IMR-90 (cell line): ENCODE measurements at regions not wholly inside any gene's neighbourhood (a gene's known extent, or its start where the extent isn't known, plus 50 kb on each side); places are given as distances from the start of the nearest gene placed in this dataset.

Experiments used
- ATAC-seq: fragments of 200-7000 bp; cut with Tn5 transposase; 2 replicates; pipeline ENCODE4 v1.9.1; 2020; ENCODE audit warnings: low read depth, mild to moderate bottlenecking, moderate library complexity
- BruUV-seq: library from RNA; stranded (reverse); fragments of 400-500 nt; replicated peaks from 2 replicates; lab custom pipeline; 2021; lab: Mats Ljungman, UMichigan
- CTCF ChIA-PET: fragments of 300-600 bp; formaldehyde crosslinking; extraction: SDS; loops from one replicate; lab custom pipeline; 2021; ENCODE audit warnings: antibody characterized with exemption; lab: Yijun Ruan, JAX
- POLR2A ChIA-PET: fragments of 300-600 bp; sonication (Branson Sonifier 250); formaldehyde crosslinking; loops from one replicate; lab custom pipeline; 2022; ENCODE audit warnings: antibody characterized with exemption; ENCODE audit not compliant: unreplicated experiment; lab: Charles Lee
- DNase-seq: peaks from one replicate; pipeline ENCODE4 v3.0.0; 2013
- H2AFZ ChIP-seq: replicated peaks from 2 replicates; pipeline ENCODE3; 2013; ENCODE audit warnings: low read length, mild to moderate bottlenecking; ENCODE audit not compliant: poor library complexity
- H2AK5ac ChIP-seq: 2 replicates; pipeline ENCODE4 v1.6.1; 2013; ENCODE audit warnings: low read depth, low read length, inconsistent platforms
- H2AK9ac ChIP-seq: replicated peaks from 2 replicates; pipeline ENCODE3; 2013; ENCODE audit warnings: mild to moderate bottlenecking, low read depth, low read length, moderate library complexity; ENCODE audit not compliant: poor library complexity
- H2BK120ac ChIP-seq: 2 replicates; pipeline ENCODE4 v1.6.1; 2013; ENCODE audit warnings: low read depth, low read length, inconsistent platforms
- H2BK15ac ChIP-seq: 3 replicates; pipeline ENCODE4 v1.6.1; 2013; ENCODE audit warnings: low read depth, low read length, inconsistent platforms
- H2BK20ac ChIP-seq: 2 replicates; pipeline ENCODE4 v1.6.1; 2013; ENCODE audit warnings: low read depth, mild to moderate bottlenecking, inconsistent platforms, low read length, moderate library complexity
- H2BK5ac ChIP-seq: 2 replicates; pipeline ENCODE4 v1.6.1; 2013; ENCODE audit warnings: mild to moderate bottlenecking, low read depth, low read length, inconsistent platforms; ENCODE audit not compliant: poor library complexity, severe bottlenecking
- H3K14ac ChIP-seq: replicated peaks from 2 replicates; pipeline ENCODE4 v1.6.1; 2013; ENCODE audit warnings: low read depth, low read length, inconsistent platforms
- H3K18ac ChIP-seq: 2 replicates; pipeline ENCODE4 v1.6.1; 2013; ENCODE audit warnings: low read depth, low read length, control low read depth
- H3K23ac ChIP-seq: 2 replicates; pipeline ENCODE4 v1.6.1; 2013; ENCODE audit warnings: low read depth, low read length, inconsistent platforms
- H3K27ac ChIP-seq: 2 replicates; pipeline ENCODE4 v1.5.1; 2013; ENCODE audit warnings: mild to moderate bottlenecking, control low read depth, low read length; ENCODE audit not compliant: insufficient read depth
- H3K27me3 ChIP-seq: 2 replicates; pipeline ENCODE4 v1.6.1; 2013; ENCODE audit warnings: low read length; ENCODE audit not compliant: control insufficient read depth, insufficient read depth
- H3K36me3 ChIP-seq: 2 replicates; pipeline ENCODE4 v1.6.1; 2013; ENCODE audit warnings: low read length, mixed read lengths; ENCODE audit not compliant: control insufficient read depth, insufficient read depth
- H3K4ac ChIP-seq: 2 replicates; pipeline ENCODE4 v1.6.1; 2013; ENCODE audit warnings: low read depth, low read length, inconsistent platforms
- H3K4me1 ChIP-seq: 2 replicates; pipeline ENCODE4 v1.6.1; 2013; ENCODE audit warnings: low read length, mixed read lengths; ENCODE audit not compliant: control insufficient read depth, insufficient read depth
- H3K4me2 ChIP-seq: 2 replicates; pipeline ENCODE4 v1.6.1; 2013; ENCODE audit warnings: low read depth, mild to moderate bottlenecking, control low read depth, low read length, moderate library complexity
- H3K4me3 ChIP-seq: 2 replicates; pipeline ENCODE4 v1.5.1; 2013; ENCODE audit warnings: low read depth, mild to moderate bottlenecking, control low read depth, low read length, moderate library complexity; ENCODE audit not compliant: insufficient read depth
- H3K56ac ChIP-seq: 2 replicates; pipeline ENCODE4 v1.6.1; 2013; ENCODE audit warnings: low read length, inconsistent platforms; ENCODE audit not compliant: insufficient read depth; ENCODE audit errors: extremely low read depth
- H3K79me1 ChIP-seq, 2 experiments: 2 replicates each; pipeline ENCODE4 v1.6.1; 2013; ENCODE audit warnings: low read length in 2 of 2, inconsistent platforms in 1 of 2, low read depth in 1 of 2
- H3K9ac ChIP-seq: 2 replicates; pipeline ENCODE4 v1.6.1; 2013; ENCODE audit warnings: low read depth, low read length, control low read depth
- H3K9me1 ChIP-seq: 2 replicates; pipeline ENCODE4 v1.6.1; 2013; ENCODE audit warnings: low read length, inconsistent platforms; ENCODE audit not compliant: insufficient read depth
- H3K9me3 ChIP-seq: 2 replicates; pipeline ENCODE4 v1.6.1; 2013; ENCODE audit warnings: low read length; ENCODE audit not compliant: control insufficient read depth, insufficient read depth
- H4K20me1 ChIP-seq: 2 replicates; pipeline ENCODE4 v1.6.1; 2013; ENCODE audit warnings: low read length, inconsistent platforms; ENCODE audit not compliant: insufficient read depth
- H4K5ac ChIP-seq: 2 replicates; pipeline ENCODE4 v1.6.1; 2013; ENCODE audit warnings: mild to moderate bottlenecking, low read depth, low read length, control low read depth
- H4K8ac ChIP-seq, 2 experiments: 2 replicates each; pipeline ENCODE4 v1.6.1; 2013; ENCODE audit warnings: low read depth in 2 of 2, low read length in 2 of 2, control low read depth in 1 of 2, inconsistent platforms in 1 of 2
- H4K91ac ChIP-seq: 2 replicates; pipeline ENCODE4 v1.6.1; 2013; ENCODE audit warnings: low read depth, low read length, inconsistent platforms; ENCODE audit not compliant: insufficient read depth
- BHLHE40 ChIP-seq: fragments of 150-350 bp; IDR thresholded peaks from 2 replicates; pipeline ENCODE4 v1.6.1; 2016; ENCODE audit warnings: mild to moderate bottlenecking, low read depth, low read length
- FOS ChIP-seq: fragments of 150-350 bp; IDR thresholded peaks from 2 replicates; pipeline ENCODE4 v1.6.1; 2016; ENCODE audit warnings: low read depth, low read length
- MAFK ChIP-seq: IDR thresholded peaks from 2 replicates; pipeline ENCODE4 v1.6.1; 2012; ENCODE audit warnings: low read depth, low read length, improper control_type of control experiment
- RAD21 ChIP-seq: IDR thresholded peaks from 2 replicates; pipeline ENCODE4 v1.6.1; 2012; ENCODE audit warnings: low read length, improper control_type of control experiment
- SMC3 ChIP-seq: fragments of 150-350 bp; IDR thresholded peaks from 2 replicates; pipeline ENCODE4 v1.6.1; 2016; ENCODE audit warnings: low read depth, mild to moderate bottlenecking, antibody characterized with exemption, low read length, moderate library complexity
- WGBS, 2 experiments: methylation state at CpG; one replicate each; pipeline versions ENCODE4 v1.1.5 to v1.1.7; 2013; ENCODE audit warnings: missing lambda C conversion rate in 2 of 2; ENCODE audit not compliant: insufficient read length in 1 of 2; ENCODE audit errors: extremely low coverage in 2 of 2; 5-methylcytosine and 5-hydroxymethylcytosine counted together
- dilution Hi-C: fragments of 300-500 bp; cut with HindIII; formaldehyde crosslinking; loops from one replicate; pipeline ENCODE4 v1.14.3; 2018; ENCODE audit warnings: low sequenced_read_pairs; ENCODE audit not compliant: unreplicated experiment
- in situ Hi-C: fragments of 300-500 bp; cut with MboI; formaldehyde crosslinking; loops from 3 replicates; pipeline ENCODE4 v1.14.3; 2019; ENCODE audit warnings: low sequenced_read_pairs, inconsistent platforms, mixed read lengths
- intact Hi-C: fragments of 100-400 bp; cut with micrococcal nuclease; formaldehyde crosslinking; loops from 2 replicates; pipeline ENCODE4 v1.10.0; 2022

DNA sequence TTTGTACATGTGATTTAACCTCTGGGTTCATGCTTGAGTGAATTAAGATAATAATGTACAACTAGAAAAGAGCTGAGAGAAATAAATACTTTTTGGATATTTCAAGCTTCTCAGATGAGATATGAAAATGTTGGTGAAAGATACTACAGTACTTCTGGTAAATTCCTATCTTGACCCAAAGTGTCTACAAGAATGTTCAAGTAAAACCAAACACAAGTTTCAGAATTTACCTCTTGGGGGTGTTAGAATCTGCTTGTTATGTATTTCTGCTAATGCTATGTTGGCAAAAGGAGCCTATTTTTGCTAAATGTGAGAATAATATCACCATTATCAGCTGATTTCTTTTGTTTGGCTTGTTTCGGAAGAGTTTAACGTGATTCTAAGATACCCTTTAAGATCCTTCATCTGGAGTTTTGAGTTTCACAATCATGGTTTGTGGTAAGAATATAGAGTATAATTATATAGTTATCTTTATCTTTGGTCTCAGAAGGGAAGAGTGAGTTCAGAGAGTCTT is 388.5 kb downstream of the LMO4 start:
- Histone ChIP-seq H3K18ac (no peak overlapping the region), H3K4me3 (no peak overlapping the region), H3K14ac (no peak overlapping the region), H3K4me2 (no peak overlapping the region), H3K27me3 (no peaks in the 10 kb centered on the region), H3K4me1 (no peaks in the 10 kb centered on the region), H3K36me3 (no peaks in the 10 kb centered on the region), H3K4ac (no peak overlapping the region), H3K79me1 (no peaks in the 10 kb centered on the region), H2BK5ac (no peak overlapping the region), H2AK9ac (no peak overlapping the region), H2AFZ (no peak overlapping the region), H3K27ac (no peak overlapping the region), H3K23ac (no peak overlapping the region), H3K9ac (no peak overlapping the region), H4K20me1 (no peaks in the 10 kb centered on the region), H4K8ac (no peak overlapping the region), H3K9me1 (no peaks in the 10 kb centered on the region), H2BK20ac (no peak overlapping the region), H4K5ac (no peak overlapping the region), H3K56ac (no peak overlapping the region), H4K91ac (no peak overlapping the region), H3K9me3 (no peaks in the 10 kb centered on the region), H2AK5ac (no peak overlapping the region), H2BK120ac (no peak overlapping the region), H2BK15ac (no peak overlapping the region)
- no peak for DNase-seq
- dilution Hi-C loops: no loop called here
- in situ Hi-C loops: no loop called here
- POLR2A ChIA-PET: no interaction called here
- CTCF ChIA-PET: interaction anchor here (0.9 kb wide), 1 partner anchor 23 kb away, joined by 3 read pairs; no protein-coding TSS in a partner anchor
- WGBS, 2 experiments: no CpG with 5 or more reads among the region's 2 CpGs
- intact Hi-C loops: no loop called here
- TF ChIP-seq BHLHE40: no peak
- no peak for TF ChIP-seq FOS
- TF ChIP-seq MAFK: no peak
- TF ChIP-seq RAD21: no peak
- TF ChIP-seq SMC3: no peak
- BruUV-seq: no TSS peak
- no peak for ATAC-seq
